AML-193 (cell line): ENCODE measurements at regions not wholly inside any gene's neighbourhood (a gene's known extent, or its start where the extent isn't known, plus 50 kb on each side); places are given as distances from the start of the nearest gene placed in this dataset.
"Not testable (repeated sequence)": the region's sequence is repeated elsewhere in the genome, so short reads cannot be mapped to it uniquely, and the experiment has no call there.

Experiments used
- DNase-seq, 2 experiments: peaks; one replicate each; lab custom pipeline; 2025; lab: John Stamatoyannopoulos, UW

DNA sequence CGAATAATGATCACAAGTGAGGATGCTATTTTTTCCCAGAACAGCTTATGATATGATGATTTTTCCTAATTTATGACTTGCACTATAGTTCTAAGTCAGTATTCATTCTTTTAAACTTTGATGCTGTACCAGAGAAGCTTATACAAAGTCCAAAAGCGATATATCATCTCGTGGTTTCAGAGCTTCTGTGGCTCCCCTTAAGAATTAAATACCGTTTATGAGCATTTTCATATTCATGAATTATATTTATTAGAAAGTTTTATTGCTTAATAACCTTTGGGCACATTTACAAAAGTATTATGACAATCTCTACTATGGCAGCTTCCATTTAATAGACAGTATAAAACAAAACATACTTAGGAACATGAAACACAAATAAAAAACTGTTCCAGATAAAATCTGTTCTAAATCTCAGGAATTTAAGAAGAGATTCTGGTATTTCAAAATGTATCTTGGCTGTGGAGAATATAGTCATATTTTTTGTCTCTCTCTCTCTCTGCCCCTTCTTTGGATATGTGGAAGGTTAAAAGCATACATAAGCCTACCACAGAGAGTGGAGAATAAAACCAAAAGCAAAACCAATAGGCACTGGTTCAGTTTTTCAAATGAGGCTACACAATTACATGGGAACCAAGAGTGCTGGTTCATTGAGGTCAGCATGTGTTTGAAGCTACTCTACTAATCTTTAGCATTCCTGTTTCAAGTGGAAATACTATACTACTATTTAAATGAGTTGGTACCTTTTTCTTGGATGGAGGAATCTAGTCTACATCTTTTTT, 884.5 kb upstream of the GJE1 start:
- no peak for DNase-seq

DNA sequence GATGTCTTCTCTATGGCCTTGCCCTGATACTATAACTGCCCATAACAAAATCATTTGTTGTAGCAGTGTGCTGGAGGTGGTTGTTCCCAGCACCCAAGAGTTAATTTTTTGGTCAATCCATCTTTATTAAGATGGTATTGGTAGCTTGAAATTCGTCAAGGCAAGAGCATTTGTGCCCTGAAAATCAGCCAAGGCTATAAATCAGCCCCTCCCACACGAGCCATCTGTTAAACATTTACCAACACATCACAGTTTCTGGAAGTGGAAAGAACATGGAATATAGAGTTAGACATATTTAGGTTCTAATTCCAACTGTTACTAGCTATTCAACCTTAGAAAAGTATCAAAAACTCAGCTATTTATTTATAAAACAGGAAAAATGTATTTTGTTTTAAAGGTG, 888.4 kb upstream of the GJE1 start:
- DNase-seq, result no peak

DNA sequence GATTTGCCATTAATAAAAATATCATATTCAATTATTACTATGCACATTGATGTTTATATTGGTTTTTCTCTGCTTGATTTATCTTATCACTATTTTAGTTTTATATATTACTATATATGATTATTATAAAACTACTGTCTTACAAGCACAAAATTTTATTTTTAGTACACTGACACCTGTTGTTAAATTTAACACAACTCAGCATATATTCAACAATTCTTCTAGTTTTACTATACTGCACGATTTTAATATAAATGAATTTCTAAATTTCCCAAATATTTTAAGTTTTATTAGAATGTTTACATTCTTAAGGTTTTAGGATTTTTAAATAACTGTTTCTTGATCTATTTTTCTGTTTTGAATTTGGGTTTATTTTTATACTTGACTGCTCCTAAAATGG, 889.8 kb upstream of the GJE1 start:
- DNase-seq, result no peak

DNA sequence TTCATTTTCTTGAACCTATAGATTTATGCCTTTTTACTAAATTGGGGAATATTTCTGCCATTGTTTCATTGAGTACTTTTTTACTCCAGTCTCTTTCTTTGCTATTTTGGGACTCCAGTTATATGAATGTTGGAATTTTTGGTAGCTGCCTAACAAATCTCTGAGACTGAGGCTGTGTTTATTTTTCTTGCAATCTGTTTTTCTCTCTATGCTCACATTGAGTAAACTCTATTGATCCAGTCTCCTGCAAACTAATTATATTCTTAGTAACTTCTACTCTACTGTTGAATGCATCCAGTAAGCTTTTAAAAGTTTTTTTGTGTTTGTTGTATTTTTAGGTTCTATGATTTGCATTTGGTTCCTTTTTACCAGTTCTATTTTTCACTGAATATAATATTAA, 903.4 kb upstream of the GJE1 start:
- no peak for DNase-seq

DNA sequence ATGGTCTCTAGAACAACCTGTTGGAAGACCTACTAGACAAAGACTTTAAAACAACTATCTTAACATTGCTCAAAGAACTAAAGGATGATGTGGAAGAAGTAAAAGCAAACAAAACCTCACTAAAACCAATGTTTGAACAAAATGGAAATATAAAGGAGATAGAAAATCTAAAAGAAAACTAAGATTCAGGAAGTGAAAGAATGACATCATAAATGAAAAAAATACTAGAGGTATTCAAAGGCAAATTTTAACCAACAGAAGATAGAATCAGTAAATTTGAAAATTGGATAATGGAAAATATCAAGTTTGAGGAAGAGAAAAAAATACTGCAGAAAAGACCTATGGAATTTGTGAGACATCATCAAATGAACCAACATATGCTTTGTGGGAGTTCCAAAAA, 914.1 kb upstream of the GJE1 start:
- no peak for DNase-seq

DNA sequence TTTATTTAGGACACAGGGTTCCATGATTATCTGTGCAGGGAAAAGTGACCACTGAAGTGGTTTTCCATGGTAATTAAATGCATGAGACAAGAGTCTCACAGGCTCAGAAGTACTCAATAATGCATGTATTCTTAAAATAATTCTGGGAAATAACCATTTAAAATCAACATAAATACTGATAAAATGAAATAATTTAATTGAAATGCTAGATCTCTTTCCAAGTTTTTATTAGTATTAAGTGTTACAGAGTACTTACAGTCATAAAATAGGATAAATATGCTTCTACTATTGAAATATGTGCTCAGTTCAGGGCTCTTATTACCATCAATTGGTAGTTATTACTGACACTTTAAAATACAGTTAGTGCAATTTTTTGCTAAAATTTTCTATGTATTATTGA, 916.0 kb upstream of the GJE1 start:
- DNase-seq, result no peak

DNA sequence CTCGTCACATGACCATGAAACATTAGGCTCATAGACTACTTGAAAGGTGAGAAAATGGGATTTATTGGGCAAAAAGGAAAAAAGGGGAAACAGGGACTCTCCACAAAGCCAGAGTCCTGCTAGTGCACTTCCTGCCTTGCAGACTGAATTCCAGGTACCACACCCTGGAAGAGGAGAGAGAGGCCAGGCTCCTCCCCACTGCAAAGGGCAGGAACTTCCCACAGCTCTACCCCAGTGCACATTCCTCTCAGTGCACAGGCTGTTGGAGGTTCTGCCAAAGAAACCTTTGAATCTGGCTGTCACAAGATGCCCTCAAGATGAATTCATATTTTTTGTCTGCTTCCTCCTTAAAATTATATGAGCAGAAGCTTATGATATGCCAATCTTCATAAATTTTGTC, 920.4 kb upstream of the GJE1 start:
- DNase-seq, result no peak

DNA sequence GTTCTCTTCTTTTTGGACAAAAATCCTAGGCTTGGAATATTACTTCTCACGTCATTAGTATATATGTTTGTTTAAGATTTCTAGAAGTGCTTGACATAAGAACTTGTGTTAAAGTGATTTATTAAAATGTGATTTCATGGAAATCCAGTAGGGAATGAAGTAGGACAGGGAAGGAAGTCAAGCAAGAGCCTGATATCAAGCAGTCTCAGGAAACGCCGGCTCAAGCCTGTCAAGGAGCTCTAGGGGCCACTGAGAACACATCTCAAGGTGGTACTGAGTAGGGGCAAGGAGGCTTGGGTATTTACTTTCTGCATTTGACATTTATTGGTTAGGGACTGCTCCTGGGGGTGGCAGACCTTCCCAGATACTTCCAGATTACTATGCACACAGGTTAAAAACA, 920.9 kb upstream of the GJE1 start:
- DNase-seq, result no peak

DNA sequence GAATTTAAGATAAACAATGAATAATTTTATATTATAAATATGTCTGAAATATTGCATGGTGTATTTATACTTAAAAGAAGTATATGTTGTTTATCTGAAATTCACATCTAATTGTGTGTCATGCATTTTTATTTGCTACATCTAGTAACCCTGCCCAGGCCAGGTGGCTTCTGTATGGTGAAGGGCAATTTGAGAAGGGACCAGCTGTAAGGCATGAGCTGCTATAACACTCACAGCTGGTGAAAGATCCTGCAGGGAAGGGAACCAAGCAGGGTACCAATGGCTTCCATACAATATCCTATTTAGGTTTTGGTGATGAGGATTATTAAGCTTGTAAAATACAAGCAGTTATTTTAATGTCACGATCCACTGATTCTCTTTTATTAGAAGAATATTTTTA, 921.8 kb upstream of the GJE1 start:
- no peak for DNase-seq

DNA sequence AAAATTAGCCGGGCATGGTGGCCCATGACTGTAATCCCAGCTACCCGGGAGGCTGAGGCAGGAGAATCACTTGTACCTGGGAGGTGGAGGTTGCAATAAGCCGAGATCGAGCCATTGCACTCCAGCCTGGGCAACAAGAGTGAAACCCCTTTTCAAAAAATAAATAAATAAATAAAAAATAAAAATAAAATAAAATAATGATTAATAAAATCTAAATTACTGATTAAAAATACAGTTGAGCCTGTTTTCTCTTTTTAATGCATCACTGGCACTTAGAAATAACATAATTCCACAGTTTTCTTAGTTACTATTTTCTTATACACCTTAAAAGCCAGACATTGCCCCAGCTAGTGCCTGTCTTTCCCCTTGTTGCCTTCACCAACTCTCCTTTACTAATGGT, 922.8 kb upstream of the GJE1 start:
- DNase-seq, result no peak

DNA sequence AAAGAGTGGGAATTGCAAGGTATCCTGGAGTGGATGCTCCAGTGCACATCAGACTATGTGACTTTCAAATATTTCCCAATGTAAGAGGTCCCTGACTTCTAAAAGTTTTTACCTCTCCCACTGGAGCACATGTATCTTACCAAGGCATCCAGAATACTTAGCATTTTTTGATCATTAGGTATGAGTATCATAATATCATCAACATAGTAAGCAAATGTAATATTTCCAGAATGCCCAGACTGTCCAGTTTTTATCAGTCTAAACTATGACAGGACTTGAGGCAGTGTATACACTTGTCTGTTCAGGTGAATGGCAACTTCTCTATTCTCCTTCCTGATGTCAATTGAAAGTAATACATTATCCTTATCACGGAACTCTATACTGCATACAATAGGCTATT, 924.6 kb upstream of the GJE1 start:
- no peak for DNase-seq

DNA sequence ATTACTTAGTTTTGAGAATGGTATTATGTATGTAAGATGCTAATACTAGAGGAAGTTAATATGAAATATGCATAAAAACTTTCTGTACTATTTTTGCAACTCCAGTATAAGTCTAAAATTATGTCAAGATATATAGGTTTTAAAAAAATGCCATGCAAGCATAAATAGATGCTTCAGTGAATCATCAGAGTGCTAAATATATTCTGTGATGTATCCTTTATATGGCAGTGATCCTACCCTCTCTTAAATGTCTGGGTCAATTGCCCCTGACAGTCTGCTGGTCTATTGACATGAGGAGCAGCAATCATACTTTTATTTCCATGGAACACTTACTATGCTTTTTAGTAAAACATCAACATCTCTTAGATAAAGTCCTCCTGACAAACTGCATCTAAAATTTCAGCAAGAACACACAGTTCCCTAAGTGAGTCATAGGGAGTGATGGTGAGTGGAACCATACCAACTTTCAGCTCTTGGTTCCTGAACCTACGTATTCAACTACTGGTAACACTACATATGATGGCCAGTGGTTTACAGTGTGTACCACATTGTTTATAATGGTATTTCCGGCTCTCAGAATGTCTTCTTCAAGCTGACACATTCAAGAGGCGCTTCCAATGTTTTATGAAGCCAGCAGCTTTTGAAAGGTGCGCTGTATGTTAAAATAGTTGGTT, 928.7 kb upstream of the GJE1 start:
- DNase-seq, result no peak

DNA sequence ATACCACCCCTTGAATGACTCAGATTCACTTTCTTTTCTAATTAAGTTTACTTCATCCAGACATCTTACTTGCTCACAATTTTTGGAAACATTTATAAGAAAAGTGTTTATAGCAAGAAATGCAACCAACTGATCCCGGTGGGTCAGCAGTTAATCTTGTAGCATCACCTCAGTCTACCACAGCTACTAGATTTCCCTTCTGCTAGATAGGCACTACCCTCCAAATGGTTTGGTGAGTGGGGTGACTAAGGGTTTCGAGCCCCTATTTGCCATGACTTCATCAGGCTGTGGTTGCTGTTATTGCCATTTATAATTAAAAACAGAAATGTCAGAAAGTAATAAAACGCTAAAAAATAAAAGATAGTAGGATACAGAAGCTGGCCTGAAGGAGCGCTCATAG, 930.1 kb upstream of the GJE1 start:
- DNase-seq, result no peak

DNA sequence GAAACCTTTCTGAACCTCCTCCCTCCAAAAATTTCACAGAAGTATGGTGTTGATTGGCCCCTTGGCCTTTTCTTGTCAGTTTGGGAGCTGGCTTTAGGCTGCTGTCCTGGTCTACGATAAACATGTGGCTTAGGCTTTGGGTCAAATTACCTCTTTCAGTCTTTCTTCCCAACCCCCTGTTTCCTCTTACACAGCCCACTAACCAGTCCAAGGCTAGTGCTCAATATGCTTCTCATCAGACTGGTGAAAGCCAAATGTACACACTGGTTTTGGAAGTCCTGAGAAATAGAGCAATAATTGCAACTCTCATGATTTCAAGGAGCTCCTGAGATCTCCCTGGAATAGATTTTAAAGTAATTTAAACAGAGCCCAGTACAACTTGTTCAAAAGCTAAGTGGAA, 933.7 kb upstream of the GJE1 start:
- no peak for DNase-seq

DNA sequence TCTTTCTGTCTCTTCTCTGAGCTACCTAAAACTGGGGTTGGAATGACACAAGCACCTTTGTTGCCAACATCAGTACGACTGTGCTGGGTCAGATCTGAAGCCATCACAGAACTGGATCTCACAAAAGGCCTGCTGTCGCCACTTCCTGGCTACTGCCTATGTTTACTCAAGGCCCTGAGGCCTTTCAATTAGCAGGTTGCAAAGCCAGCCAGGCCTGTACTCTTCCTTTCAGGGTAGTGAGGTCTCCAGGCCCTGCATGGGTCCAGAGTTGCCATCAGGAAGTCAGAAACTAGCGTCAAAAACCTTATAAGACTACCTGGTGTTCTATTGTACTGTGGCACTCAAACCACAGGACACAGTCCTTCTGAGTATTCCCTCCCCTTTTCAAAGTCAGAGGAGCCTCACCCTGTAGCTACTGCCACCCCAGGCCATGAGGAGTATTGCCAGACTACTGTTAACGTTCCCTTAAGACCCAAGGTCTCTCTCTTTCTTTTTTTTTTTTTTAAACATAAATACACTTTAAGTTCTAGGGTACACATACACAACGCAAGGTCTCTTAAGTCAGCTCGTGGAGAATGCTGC, 937.4 kb upstream of the GJE1 start:
- DNase-seq, result no peak

DNA sequence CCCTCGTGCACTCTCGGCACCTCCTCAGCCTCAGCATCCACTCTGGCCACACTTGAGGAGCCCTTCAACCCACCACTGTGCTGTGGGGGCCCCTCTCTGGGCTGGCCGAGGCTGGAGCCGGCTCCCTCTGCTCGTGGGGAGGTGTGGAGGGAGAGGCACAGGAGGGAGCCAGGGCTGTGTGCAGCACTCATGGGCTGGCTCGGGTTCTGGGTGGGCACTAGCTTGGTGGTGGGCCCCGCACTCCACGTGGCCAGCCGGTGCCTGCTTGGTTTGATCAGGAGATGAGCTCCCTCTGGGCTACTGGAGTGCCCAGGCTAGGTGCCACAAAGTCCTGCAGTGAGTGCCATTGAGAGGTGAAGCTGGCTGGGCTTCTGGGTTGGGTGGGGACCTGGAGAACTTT, 949.4 kb upstream of the GJE1 start:
- no peak for DNase-seq

DNA sequence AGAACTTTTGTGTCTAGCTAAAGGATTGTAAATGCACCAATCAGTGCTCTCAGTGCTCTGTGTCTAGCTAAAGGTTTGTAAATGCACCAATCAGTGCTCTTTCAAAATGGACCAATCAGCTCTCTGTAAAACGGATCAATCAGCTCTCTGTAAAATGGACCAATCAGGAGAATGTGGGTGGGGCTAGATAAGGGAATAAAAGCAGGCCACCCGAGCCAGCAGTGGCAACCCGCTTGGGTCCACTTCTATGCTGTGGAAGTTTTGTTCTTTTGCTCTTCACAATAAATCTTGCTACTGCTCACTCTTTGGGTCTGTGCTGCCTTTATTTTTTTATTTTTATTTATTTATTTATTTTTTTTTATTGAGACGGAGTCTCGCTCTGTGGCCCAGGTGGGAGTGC, 957.3 kb upstream of the GJE1 start:
- not testable (repeated sequence) for DNase-seq

DNA sequence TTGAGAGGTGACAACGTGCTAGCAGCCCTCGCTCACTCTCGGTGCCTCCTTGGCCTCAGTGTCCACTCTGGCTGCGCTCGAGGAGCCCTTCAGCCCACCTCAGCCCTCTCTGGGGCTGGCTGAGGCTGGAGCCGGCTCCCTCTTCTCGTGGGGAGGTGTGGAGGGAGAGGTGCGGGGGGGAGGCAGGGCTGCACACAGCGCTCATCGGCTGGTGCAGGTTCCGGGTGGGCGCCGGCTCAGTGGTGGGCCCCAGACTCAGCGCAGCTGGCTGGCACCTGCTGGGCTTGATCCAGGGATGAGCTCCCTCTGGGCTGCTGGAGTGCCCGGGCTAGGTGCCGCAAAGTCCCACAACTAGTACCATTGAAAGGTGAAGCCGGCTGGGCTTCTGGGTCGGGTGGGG, 957.8 kb upstream of the GJE1 start:
- DNase-seq, result no peak

DNA sequence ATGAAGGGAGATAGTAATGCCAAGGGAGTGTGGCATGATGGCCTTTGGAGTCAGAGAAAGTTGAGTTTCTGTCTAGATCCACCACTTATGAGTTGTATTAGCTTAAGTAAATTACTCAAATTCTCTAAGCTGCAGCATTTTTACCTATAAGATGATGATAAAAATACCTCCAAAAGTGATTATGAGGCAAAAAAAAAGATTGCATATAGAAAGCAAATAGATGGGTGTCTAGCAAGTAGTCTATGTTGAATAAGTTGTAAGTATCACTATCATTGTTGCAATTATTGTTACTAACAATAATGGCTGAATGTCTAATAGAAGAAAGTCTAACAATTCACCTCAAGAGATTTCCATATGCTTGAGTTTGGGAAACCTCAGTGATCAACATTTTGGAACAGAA, 959.2 kb upstream of the GJE1 start:
- no peak for DNase-seq

DNA sequence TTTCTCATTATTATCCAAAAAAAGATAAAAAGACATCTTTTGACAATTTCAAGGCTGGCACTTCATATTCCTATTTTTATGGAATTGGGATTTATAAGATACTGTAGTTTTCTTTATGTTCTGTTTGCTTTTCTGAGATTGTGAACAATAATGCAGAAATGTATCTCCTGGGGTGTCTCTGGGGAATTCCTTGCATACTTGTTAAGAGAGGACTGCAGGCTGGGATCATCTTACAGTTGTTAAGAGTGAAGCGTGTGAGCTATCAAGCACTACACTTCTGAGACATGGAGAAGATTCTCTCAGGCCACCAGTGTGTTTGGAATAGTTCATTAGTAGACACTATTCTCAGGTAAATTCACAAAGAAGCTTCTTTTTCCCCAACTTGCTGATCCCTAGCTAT, 963.3 kb upstream of the GJE1 start:
- DNase-seq, result no peak

DNA sequence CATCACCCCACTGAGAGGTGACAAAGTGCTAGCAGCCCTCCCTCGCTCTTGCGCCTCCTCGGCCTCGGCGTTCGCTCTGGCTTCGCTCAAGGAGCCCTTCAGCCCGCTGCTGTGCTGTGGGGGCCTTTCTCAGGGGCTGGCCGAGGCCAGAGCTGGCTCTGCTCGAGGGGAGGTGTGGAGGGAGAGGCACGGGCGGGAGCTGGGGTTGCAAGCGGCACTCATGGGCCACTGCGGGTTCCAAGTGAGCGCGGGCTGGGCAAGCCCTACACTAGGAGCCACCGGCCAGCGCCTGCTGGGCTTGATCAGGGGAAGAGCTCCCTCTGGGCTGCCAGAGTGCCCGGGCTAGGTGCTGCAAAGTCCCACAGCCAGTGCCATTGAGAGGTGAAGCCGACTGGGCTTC, 964.8 kb upstream of the GJE1 start:
- no peak for DNase-seq

DNA sequence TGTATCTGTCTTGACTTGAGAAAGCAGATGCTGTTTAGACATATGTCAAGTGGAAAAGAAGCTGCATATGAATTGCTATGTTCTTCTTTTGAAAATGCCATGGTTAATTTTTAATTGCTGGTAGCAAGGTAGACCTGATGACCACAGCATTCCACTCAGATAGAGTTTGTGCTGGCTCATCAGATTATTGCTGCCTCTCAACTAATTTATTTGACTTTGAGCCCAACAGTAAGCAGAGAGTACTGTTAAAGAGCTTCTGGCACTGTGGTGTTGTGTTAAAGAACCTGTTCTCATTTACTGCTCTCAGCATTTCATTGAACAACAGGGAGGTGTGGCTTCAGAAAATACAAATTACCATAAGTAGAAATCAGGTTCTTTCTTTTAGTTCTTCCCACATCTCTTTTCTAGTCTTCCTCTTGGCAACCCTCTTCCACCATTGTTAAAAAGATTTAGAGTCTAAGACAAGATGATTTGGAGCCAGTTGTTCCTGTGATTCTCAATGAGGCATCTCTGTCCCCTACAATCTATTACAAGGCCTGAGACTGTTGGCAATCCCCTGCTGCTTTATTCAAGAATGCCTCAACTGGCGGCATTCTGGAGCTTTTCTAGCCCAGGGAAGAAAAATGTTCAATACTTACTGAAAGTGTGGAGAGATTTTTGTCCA, 967.6 kb upstream of the GJE1 start:
- no peak for DNase-seq
